Pons (tissue), 1 donor: ENCODE measurements at regions not wholly inside any gene's neighbourhood (a gene's known extent, or its start where the extent isn't known, plus 50 kb on each side); places are given as distances from the start of the nearest gene placed in this dataset.
A peak's percentile ranks its signal among the peaks of the same experiment; 100 is the strongest.

Experiments used
- DNase-seq: peaks from one replicate; pipeline ENCODE4 v3.0.0-alpha.2; 2016; ENCODE audit warnings: low spot score

DNA sequence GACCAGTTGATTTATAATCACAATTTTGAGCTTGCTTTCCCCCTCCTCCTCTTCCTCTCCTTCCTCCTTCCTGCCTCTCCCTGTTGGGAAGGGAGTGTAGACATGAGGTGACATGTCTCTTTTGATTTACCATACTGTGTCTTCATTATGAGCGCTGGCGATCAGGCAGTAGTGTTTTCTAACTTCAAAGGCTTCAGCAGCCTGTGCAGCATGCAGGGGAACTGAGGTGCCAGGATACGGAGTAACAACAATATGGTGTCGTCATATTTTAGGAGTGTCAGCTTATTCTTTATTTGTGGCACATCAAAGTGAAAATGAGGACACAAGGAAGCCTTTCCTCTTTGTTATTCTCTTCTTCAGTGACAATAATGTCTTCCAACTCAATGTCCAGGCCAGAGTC is 864.2 kb downstream of the SLC4A3 start:
- DNase-seq, result no peak

DNA sequence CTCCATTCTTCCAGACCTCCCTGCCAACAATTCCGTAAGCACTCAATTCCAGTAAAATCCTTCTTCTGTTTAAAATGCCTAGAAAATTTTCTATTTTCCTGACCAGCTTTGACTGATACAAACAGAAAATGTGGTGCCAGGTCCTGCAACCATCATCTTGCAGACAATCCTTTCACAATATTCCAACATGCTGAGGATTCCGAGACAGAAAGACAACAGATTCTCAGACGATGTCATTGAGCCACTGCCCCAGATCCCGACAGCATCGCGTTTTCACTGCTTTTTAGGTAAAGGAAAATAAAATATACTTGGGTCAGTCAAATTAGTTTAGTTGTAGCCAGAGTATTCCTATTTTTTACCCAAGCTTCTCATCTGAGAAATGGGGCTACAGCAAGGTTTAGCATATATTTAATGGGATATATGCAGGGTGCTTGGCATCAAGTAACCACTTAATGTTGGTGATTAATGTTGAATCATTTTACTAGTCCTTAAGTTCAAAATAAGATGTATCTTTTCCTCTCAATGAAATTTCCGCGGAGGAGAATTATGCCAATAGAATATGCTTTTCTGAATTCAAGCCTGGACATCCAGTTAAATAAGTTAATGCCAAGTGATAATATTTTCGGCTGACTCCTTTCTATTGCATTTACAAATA is 866.6 kb downstream of the SLC4A3 start:
- no peak for DNase-seq

DNA sequence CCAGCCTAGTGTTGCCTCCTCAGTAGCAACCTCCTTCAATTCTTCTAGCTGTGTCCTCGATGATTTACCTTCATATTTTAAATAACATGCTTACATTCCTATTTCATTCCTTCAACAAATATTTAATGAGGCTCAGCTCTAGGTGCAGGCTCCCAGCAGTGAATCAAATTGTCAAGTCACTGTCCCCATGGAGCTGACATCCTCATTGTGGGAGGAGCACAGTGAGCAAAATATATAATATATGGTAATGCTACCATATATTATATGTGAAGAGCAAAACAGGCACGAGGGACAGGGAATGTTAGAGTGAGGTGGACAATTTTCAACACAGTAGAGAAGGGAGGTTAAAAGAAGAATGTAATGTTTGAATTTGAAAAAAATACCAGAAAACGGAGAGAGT is 869.1 kb downstream of the SLC4A3 start:
- no peak for DNase-seq

DNA sequence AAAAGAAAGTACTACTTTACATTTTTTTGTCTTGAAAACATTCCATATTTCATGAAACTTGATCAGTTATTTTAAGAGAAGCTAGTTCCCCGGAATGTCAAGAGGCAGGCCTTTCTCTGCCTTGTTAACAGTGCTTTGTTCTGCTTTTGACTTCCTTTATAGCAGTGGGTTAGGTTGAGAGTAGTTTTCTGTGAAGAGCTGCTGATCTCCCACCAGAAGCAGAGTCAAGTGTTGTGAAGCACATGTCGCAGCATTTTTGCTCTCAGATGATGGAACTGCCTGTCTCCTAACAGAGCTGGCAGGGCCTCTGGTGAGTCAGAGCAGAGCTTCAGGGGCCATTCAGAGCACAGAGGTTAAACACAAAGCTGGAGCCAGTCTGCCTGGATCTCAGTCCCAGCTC is 871.8 kb downstream of the SLC4A3 start:
- DNase-seq, result peak; percentile 34

DNA sequence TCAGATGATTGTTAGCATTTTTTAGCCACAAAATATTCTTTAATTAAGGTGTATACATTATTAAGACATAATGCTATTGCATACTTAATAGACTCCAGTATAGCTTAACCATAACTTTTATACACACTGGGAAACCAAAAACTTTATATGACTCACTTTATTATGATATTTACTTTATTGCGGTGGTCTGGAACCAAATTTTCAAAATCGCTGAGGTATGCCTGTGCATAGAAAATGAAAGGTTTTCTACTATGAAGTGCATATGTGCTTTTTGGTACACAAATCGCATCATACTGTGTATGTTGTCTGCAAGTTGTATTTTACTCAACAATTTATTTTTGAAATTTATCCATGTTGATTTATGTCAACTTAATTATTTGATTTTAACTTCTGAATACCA is 875.1 kb downstream of the SLC4A3 start:
- DNase-seq, result no peak

DNA sequence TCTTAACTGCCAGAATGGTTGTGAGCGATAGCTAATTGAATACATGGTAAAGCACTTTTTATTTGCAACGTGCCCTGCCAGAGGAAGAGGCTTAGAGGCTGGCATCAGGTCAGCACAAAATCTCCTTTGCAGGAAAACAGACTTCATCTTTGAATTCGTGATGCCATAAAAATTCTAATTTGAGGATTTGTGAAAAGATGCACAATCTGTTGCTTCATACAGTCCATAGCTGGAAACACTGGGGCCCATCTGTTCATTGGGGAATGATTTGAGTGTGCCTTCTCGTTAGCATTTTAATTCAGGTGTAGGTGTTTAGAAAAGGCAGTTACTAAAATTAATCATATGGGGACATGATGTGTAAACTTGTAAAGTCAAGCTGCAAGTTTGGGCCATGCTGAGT is 876.0 kb downstream of the SLC4A3 start:
- no peak for DNase-seq

DNA sequence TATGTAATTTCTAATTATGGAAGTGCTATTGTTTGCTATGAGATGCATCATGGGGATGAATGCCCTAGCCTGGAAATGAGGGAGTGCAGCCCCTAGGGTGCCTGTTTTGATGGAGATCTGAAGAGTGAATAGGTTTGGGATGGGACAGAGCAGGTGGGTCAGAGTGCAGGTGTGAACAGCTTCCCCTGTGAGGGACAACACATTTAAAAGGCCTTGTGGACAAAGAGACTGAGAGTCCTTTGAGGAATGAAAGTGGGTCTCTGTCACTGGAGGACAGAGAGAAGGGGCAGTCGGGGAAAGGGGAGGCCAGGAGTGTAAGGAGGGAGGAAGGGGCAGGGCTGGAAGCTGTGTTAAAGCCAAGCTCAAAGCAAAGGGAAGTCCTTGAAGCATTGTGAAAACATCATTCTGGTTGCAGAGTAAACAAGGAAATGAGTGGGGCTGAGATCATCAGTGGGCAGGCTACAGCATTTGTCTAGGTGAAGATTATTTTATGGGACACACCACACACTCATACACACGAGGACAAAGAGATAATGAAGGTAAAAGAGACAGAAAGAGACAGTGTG is 877.6 kb downstream of the SLC4A3 start:
- no peak for DNase-seq

DNA sequence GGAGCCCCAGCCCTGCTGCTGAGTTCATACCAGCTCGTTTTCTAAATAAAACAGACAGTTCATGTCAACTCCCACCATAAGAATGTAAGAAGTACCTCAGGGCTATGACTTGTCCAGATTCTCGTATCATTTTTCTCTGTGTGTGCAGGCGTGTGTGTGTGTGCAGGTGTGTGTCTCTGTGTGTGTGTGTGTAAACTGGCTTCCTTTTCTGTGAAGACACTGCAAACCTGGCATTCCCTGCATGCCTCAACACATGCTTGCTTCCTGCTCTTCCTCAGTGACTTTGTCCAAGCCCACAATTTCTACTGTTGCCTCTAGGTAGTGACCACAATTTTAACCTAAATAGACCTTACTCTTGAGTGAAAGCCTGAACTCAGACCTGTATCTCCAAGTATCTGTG is 879.0 kb downstream of the SLC4A3 start:
- DNase-seq, result no peak

DNA sequence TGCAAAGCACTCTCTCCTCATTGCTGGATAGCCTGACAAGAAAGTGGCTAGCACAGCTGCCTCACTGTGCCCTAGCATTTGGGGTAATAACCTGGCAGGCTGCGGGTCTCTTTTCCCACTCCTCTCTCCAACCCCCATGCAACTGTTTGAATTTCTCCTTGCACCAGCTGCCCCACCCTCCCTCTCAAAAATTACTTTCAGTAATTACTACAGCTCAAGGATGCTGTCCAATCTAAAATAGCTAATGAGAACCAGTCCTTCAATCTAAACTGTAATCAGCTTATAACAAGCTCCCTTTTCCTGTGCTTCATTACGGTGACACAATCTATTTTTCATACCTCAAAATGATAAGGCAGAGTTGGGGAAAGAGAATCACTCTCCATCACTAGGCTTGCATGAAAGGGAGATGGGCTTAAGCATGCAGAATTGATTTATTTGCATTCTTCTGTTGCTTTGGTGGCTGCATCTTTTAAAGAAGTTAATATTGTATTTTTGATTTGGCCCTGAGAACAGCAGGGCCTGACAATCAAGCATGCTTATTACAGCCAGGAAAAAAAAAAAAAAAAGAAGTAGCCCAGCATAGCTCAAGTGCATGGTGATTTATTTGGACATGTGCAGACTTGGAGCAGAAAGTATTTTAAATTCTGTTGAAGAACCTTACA is 881.8 kb downstream of the SLC4A3 start:
- no peak for DNase-seq

DNA sequence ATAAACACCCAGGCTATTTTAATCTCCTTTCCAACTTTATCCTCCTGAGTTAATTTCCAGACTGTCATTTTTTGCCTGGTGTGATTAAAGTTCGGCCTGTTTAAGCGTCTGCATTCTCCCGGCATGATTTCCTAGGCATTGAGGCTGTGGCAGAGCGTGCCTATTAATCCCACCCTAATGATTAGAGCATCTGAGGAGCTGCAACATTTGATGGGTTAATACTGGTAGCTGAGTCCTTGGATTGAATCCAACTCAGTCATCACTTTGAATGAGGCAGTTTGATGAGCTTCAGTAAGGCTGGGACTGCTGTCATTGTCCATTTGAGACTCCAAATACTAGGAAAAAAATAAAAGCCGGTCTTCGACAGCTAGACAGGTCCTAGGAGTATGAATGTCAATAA is 882.5 kb downstream of the SLC4A3 start:
- DNase-seq, result no peak

DNA sequence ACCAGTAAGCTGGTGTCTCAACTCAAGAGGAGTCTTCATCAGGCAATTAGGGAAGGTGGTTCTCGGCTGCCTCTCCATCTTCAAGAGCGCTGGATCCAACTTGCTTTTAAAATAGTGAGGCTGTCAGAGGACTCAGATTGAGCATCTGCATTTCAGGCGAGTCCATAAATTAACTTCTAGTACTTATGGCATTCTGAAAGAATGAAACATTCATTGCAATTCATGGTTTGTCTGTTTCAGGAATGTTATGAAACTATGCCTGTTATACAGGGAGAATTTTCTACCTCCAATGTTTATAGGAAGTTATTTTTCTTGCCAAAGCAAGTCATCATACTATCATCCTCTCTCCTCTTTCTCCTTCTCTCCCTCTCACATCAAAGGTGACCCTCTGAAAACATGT is 883.2 kb downstream of the SLC4A3 start:
- no peak for DNase-seq

DNA sequence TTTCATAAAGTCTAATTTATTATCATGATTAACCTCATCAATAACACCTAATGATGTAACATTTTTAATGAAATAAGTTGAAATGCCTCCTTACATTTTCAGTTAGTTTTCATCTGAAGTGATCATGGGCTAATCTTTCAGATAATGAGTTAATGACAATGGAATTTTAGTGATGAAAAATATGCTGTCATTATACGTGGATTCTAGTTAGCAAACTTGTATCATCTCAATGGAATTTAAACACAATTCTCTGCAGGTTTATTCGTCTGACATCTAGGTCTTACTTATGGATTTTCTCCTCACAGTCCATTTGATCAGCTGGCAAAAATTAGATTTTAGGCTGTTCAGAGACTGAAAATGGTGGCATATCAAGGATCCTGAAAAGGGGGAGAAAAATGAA is 885.0 kb downstream of the SLC4A3 start:
- no peak for DNase-seq

DNA sequence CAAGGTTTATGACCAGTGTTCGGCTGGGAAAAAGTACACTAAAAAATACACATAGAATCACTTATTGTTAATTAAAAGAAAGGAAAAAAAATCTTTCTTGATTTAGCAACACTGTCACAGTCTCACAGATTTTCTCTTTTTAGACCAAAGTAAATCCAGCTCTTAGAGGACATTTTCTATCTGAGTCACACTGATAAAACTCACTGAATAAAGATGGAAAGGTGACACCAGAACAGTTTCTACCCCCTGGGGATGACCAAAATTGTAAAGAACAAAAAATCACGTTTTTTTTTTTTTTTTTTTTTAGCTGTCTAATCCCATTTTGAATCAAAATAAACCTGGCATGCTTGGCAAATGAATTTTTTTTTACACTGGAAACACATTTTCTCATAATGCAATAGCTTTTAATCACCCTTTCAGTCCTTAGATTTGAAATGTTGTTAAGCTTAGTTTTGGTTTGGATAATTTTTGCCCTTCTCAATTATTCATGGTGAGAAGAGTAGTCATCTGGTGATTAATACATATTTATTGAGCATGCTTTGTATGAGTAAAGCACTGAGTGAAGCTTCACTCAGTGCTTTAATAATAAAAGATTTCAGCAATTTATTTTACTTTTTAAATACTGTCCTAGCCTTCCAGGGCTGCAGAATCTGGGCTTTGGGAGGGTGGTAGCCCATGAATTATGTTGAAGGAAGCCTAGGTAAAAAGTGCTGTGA is 886.3 kb downstream of the SLC4A3 start:
- no peak for DNase-seq

DNA sequence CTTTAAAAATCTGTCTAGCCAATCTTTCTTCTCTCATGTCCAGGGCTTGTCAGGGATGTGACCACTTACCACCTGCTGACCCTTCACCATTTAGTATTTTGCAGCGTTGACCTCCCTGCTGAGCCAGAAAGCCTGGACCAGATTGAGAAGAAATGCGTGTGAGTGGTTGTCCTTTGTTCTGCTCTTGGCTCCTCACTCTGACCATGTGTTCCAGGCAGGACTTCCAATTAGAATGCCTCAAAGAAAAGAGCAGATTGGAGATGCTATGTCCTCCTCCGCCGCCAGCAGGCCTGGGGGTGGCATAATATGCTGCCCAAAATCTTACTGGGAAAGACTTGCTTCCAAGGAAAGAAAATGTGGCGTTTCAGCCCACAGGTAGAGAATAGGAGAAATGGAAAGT is 894.1 kb downstream of the SLC4A3 start:
- no peak for DNase-seq

DNA sequence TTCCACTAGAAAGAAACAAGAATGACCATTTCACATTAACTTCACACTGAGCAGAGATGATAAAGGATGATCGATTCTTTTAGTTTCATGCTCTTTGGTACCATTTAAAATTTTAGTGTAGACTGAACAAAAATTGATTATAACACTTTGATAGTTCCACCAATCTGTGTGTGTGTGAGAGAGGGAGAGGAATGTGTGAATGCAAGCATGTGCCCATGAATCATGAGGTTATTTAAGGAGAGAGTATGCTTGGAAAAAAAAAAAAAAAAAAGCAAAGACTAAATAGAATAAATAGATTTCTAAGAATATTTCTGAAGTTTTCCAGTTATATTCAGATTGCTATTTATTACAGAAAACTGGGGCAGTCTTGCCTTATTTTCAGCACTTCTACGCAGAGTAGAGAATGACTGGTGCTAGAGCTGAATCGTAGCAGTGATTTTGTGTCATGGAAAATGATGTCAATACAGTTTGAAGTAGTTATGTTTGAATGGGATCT is 900.8 kb downstream of the SLC4A3 start:
- no peak for DNase-seq

DNA sequence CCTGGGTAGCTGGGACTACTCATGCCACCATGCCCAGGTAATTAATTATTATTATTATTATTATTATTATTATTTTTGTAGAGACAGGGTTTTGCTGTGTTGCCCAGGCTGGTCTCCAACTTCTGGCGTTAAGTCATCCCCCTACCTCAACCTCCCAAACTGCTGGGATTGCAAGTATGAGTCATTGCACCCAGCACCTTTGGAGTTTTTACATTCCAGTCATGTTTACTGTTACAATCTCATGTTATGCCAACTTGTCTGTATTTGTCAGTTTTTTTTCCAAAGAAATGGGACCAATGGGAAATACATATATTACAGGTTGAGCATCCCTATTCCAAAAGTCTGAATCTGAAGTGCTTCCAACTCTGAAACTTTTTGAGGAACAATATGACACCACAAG is 903.8 kb downstream of the SLC4A3 start:
- no peak for DNase-seq

DNA sequence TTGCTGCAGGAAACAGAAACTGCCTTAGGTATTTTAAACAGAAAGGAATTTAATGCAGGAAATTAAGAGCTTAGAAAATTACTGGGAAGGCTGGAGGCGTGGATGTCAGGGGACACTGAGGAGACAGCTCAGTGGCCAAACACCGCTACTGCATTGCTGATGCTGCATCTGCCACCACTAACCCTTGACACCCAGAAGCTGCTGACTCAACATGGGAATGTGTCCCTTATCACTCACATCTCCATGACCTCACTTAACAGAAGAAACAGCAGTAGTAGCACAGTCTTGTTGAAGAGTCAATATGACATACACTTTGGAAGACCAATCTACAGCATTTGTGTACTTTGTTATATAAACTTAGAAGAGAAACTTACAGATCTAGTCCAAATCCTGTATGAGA is 906.1 kb downstream of the SLC4A3 start:
- no peak for DNase-seq

DNA sequence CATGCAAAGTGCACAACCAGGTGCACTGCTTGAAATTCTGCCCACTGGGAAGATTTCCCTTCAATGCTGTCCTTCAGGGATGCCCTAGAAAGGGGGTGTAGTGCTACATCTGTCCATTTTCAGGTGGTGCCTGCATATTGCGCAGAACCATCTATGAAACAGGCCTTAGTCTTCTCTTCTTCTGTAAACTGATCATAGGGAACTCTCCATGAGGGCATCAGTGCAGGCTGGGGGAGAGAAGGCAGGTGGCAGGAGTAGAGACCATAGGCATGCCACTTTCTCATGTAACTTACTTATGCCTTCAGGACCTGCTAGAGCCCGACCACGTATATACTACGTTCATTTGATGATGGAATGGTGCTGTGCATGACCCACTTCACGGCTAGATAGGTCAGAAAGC is 912.1 kb downstream of the SLC4A3 start:
- DNase-seq, result no peak

DNA sequence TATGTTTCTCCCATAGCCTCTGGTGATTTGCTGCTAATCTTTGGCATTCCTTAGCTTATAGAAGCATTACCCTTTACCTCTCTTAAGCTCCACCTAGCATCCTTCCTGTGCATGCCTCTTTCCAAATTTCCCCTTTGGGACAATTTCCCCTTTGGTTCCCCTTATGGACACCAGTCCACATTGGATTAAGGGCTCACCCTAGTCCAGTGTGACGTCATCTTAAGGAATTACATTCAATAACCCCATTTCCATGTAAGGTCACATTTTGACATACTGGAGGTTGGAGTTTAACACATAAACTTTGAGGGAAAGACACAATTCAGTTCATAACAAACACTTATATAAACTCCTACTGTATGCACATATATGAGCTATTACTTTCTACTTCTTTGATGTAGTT is 916.6 kb downstream of the SLC4A3 start:
- no peak for DNase-seq

DNA sequence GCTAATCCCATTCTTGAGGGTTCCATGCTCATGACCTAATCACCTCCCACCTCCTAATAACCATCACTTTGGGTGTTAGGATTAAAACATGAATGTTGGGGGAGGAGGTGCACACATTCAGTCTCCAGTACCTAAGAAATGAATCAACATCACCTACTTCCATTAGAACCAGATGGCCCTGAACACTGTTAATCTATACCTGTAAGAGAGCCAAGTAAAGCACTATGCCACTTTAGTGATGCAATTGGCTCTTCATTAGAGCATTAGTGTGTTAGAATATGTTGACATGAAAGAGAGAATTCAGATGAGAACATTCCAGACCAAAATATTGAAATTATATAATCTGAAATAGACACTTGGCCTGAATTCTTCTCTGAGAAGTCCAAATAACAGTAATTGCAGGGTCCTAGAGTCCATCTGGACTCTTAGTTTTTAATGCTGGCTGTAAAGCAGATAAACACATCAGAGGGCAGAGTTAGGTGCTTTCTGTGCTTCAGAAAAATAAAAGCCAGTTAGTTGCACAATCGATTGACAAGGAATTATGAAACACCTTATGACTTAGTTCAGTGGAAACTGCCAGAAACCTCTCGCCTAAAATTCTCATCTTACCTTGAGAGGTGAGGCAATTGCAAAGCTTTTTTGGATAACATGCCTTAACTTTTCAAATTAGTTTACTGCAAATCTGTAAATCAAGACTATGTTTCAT is 923.7 kb downstream of the SLC4A3 start:
- DNase-seq, result no peak

DNA sequence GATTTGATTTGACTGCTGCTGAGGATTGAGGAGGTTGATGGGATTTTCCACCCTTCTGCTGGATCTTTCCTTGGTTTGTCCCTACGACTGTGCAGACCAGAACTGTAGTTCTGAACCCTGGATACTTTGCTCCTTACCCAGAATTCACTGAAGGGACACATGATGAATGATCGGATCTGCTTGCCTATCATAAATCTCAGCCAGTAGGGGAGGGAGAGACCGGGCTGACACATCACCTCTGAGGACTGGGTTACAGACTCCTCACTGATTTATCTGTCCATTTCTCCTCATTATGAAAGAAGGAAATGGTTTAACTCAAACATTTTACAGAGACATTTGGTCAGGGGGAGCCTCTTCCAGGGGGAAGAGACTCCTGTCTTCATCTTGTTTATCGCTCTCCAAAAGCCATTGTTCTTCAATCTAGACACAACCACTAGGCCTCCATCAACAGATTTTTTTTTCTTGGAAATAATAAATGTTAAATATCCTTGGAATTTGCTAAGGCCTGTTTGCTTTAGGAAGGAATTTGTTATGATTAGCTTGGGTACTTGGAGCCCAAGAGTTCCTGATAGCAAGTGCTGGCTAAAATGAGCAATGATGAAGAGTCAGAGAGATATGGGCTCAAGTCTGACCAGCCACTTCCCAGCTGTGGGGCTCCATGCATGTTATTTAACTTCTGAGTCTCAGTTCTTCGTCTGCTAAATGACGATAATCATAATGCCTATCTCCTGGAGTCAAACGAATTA is 925.5 kb downstream of the SLC4A3 start:
- no peak for DNase-seq
